ENCODE measurements at regions not wholly inside any gene's neighbourhood (a gene's known extent, or its start where the extent isn't known, plus 50 kb on each side); places are given as distances from the start of the nearest gene placed in this dataset.

- Mint-ChIP-seq H3K27me3 (no peaks in the 10 kb centered on the region), H3K4me3 (no peak overlapping the region), H3K9me3 (peaks cover 19% of the 10 kb centered on the region), H3K27ac (no peak overlapping the region), H3K4me1 (ENCODE audit: unreplicated experiment) (no peaks in the 10 kb centered on the region), H3K36me3 (no peaks in the 10 kb centered on the region)
- no peak for DNase-seq (ENCODE audit: extremely low spot score, unreplicated experiment)
- no peak for TF ChIP-seq CTCF (conservative IDR thresholded peaks at IDR 0.05)
These were observed 476.1 kb upstream of the DPP6 start for GRCh38 chr7:153576096-153576495.

- Mint-ChIP-seq H3K36me3 (no peaks in the 10 kb centered on the region), H3K9me3 (peaks cover 16% of the 10 kb centered on the region), H3K4me1 (ENCODE audit: unreplicated experiment) (no peaks in the 10 kb centered on the region), H3K4me3 (no peak overlapping the region), H3K27me3 (no peaks in the 10 kb centered on the region), H3K27ac (no peak overlapping the region)
- DNase-seq (ENCODE audit: extremely low spot score, unreplicated experiment) = no peak
- no peak for TF ChIP-seq CTCF (conservative IDR thresholded peaks at IDR 0.05)
These were observed 470.8 kb upstream of the DPP6 start for GRCh38 chr7:153581419-153581818.

GRCh38 chr7:153584132-153584531, 468.1 kb upstream of the DPP6 start:
- Mint-ChIP-seq H3K27me3 (no peaks in the 10 kb centered on the region), H3K36me3 (no peaks in the 10 kb centered on the region)

GRCh38 chr7:153588586-153588985, 463.6 kb upstream of the DPP6 start:
- H3K27me3 Mint-ChIP-seq = no peaks in the 10 kb centered on the region
- no peak for DNase-seq (ENCODE audit: extremely low spot score, unreplicated experiment)
- H3K4me1 Mint-ChIP-seq (ENCODE audit: unreplicated experiment) = no peaks in the 10 kb centered on the region
- H3K36me3 Mint-ChIP-seq = no peaks in the 10 kb centered on the region
- TF ChIP-seq CTCF (conservative IDR thresholded peaks at IDR 0.05) = no peak
- H3K9me3 Mint-ChIP-seq = peaks cover 3% of the 10 kb centered on the region
- H3K4me3 Mint-ChIP-seq = no peak overlapping the region
- no peak overlapping the region for H3K27ac Mint-ChIP-seq

More at GRCh38 chr7:153584132-153584531, 468.1 kb upstream of the DPP6 start:
- no peak for TF ChIP-seq CTCF (conservative IDR thresholded peaks at IDR 0.05)
- Mint-ChIP-seq H3K4me3 (no peak overlapping the region), H3K27ac (no peak overlapping the region), H3K4me1 (ENCODE audit: unreplicated experiment) (no peaks in the 10 kb centered on the region), H3K9me3 (peaks cover 7% of the 10 kb centered on the region)
- DNase-seq (ENCODE audit: extremely low spot score, unreplicated experiment) = no peak

GRCh38 chr7:153590136-153590535, 462.1 kb upstream of the DPP6 start:
- H3K36me3 Mint-ChIP-seq = no peaks in the 10 kb centered on the region

More at GRCh38 chr7:153590136-153590535, 462.1 kb upstream of the DPP6 start:
- no peak overlapping the region for H3K27ac Mint-ChIP-seq
- no peaks in the 10 kb centered on the region for H3K27me3 Mint-ChIP-seq
- H3K4me3 Mint-ChIP-seq = no peak overlapping the region
- no peaks in the 10 kb centered on the region for H3K9me3 Mint-ChIP-seq
- no peak for DNase-seq (ENCODE audit: extremely low spot score, unreplicated experiment)
- H3K4me1 Mint-ChIP-seq (ENCODE audit: unreplicated experiment) = no peaks in the 10 kb centered on the region
- TF ChIP-seq CTCF (conservative IDR thresholded peaks at IDR 0.05) = no peak
